Body of pancreas (tissue), 4 donors: ENCODE measurements at regions not wholly inside any gene's neighbourhood (a gene's known extent, or its start where the extent isn't known, plus 50 kb on each side); places are given as distances from the start of the nearest gene placed in this dataset.

Experiments
- ATAC-seq: fragments of 150-250 bp; one replicate; pipeline ENCODE4 v1.9.1; 2016
- DNase-seq, 4 donors: peaks; one replicate each; pipeline ENCODE4 v3.0.0-alpha.2; 2019
- H3K27ac ChIP-seq, 4 donors: fragments of 200-600 bp; sonication (generic); 1 replicate in 3 of 4; 2 replicates in 1 of 4; pipeline versions ENCODE4 v1.5.1 to v1.6.1; 2016 to 2019; ENCODE audit warnings: mild to moderate bottlenecking in 1 of 4, mixed read lengths in 1 of 4, moderate library complexity in 1 of 4
- H3K27me3 ChIP-seq, 2 donors: fragments of 200-600 bp; sonication (generic); one replicate each; pipeline ENCODE4 v1.6.0; 2016; ENCODE audit warnings: mild to moderate bottlenecking in 1 of 2
- H3K36me3 ChIP-seq, 2 donors: fragments of 200-600 bp; sonication (generic); replicated peaks in 1 of 2; 2 replicates each; pipeline ENCODE4 v1.5.1; 2016; ENCODE audit warnings: low read depth in 2 of 2; ENCODE audit not compliant: insufficient read depth in 1 of 2
- H3K4me1 ChIP-seq: fragments of 200-600 bp; sonication (generic); one replicate; pipeline ENCODE4 v1.6.0; 2016
- H3K4me3 ChIP-seq, 2 donors: fragments of 200-600 bp; sonication (generic); 1 replicate in 1 of 2; 2 replicates in 1 of 2; pipeline ENCODE4 v1.5.1; 2016 to 2019
- H3K9me3 ChIP-seq, 3 donors: fragments of 200-600 bp; sonication (generic); 1 replicate in 2 of 3; 2 replicates in 1 of 3; pipeline ENCODE4 v1.5.1; 2016
- CTCF ChIP-seq, 7 experiments: fragments of 450-650 bp in 4 of 7; fragments of 200-600 bp in 3 of 7; sonication (generic) in 3 of 7; IDR thresholded peaks; one replicate each; pipeline ENCODE4 v1.5.1; 2016 to 2019; ENCODE audit warnings: antibody characterized with exemption in 7 of 7
- POLR2A ChIP-seq, 3 donors: fragments of 450-650 bp; IDR thresholded peaks; one replicate each; pipeline ENCODE4 v1.6.1; 2016; ENCODE audit warnings: antibody characterized with exemption in 3 of 3, mild to moderate bottlenecking in 2 of 3
- WGBS, 2 donors: methylation state at CpG; one replicate each; pipeline ENCODE4 v1.1.5; 2017; 5-methylcytosine and 5-hydroxymethylcytosine counted together
- intact Hi-C: fragments of 100-400 bp; cut with DNase I; formaldehyde crosslinking; loops from one replicate; pipeline ENCODE4 v1.15.1; 2023

- Histone ChIP-seq H3K27ac (no peak overlapping the region), H3K4me3 (no peak overlapping the region), H3K4me1 (no peaks in the 10 kb centered on the region), H3K36me3 (no peaks in the 10 kb centered on the region), H3K9me3 (no peaks in the 10 kb centered on the region), H3K27me3 (no peaks in the 10 kb centered on the region)
- TF ChIP-seq POLR2A (IDR thresholded peaks at IDR 0.05) (no peak), CTCF (IDR thresholded peaks at IDR 0.05) (no peak)
- 65 to 80% methylated on average over 4 of the region's 4 CpGs for WGBS, 2 donors
- intact Hi-C loops = no loop called here
- no peak for DNase-seq
- no peak for ATAC-seq
Measured at GRCh38 chr20:55684578-55684977, 320.7 kb downstream of the CBLN4 start.

GRCh38 chr20:55678970-55679667 lies 326.2 kb downstream of the CBLN4 start:
- no peak for ATAC-seq
- Histone ChIP-seq H3K4me1 (no peaks in the 10 kb centered on the region), H3K27ac (no peak overlapping the region), H3K4me3 (no peak overlapping the region), H3K36me3 (no peaks in the 10 kb centered on the region), H3K9me3 (no peaks in the 10 kb centered on the region), H3K27me3 (no peaks in the 10 kb centered on the region)
- WGBS, 2 donors = 45 to 54% methylated on average over 5 of the region's 5 CpGs
- intact Hi-C loops = no loop called here
- no peak for TF ChIP-seq POLR2A (IDR thresholded peaks at IDR 0.05)
- TF ChIP-seq CTCF (IDR thresholded peaks at IDR 0.05) = no peak
- DNase-seq = no peak

GRCh38 chr20:55678126-55678525 lies 327.2 kb downstream of the CBLN4 start:
- TF ChIP-seq CTCF (IDR thresholded peaks at IDR 0.05) (no peak), POLR2A (IDR thresholded peaks at IDR 0.05) (no peak)
- 6 to 25% methylated on average over 3 of the region's 3 CpGs for WGBS, 2 donors
- intact Hi-C loops = no loop called here
- Histone ChIP-seq H3K36me3 (no peaks in the 10 kb centered on the region), H3K27me3 (no peaks in the 10 kb centered on the region), H3K4me3 (no peak overlapping the region), H3K9me3 (no peaks in the 10 kb centered on the region), H3K27ac (no peak overlapping the region), H3K4me1 (no peaks in the 10 kb centered on the region)
- DNase-seq = no peak
- no peak for ATAC-seq

- intact Hi-C loops = no loop called here
- DNase-seq (no peak), ATAC-seq (no peak)
- no peak for TF ChIP-seq CTCF (IDR thresholded peaks at IDR 0.05)
- TF ChIP-seq POLR2A (IDR thresholded peaks at IDR 0.05) = no peak
- WGBS, 2 donors = 42% methylated on average over 5 of the region's 5 CpGs
- no peaks in the 10 kb centered on the region for H3K4me1 ChIP-seq
- H3K36me3 ChIP-seq = no peaks in the 10 kb centered on the region
- H3K4me3 ChIP-seq = no peak overlapping the region
- no peaks in the 10 kb centered on the region for H3K27me3 ChIP-seq
- no peak overlapping the region for H3K27ac ChIP-seq
- H3K9me3 ChIP-seq = no peaks in the 10 kb centered on the region
Measured at GRCh38 chr20:55677011-55677410, 328.3 kb downstream of the CBLN4 start.

- no peaks in the 10 kb centered on the region for H3K9me3 ChIP-seq
- H3K4me1 ChIP-seq = no peaks in the 10 kb centered on the region
- ATAC-seq (no peak), DNase-seq (no peak)
- no peak for TF ChIP-seq POLR2A (IDR thresholded peaks at IDR 0.05)
- no peak for TF ChIP-seq CTCF (IDR thresholded peaks at IDR 0.05)
- H3K27me3 ChIP-seq = no peaks in the 10 kb centered on the region
- intact Hi-C loops = no loop called here
- H3K27ac ChIP-seq = no peak overlapping the region
- no peaks in the 10 kb centered on the region for H3K36me3 ChIP-seq
- WGBS, 2 donors = 60 to 68% methylated on average over 5 of the region's 5 CpGs
- H3K4me3 ChIP-seq = no peak overlapping the region
Measured at GRCh38 chr20:55676097-55676496, 329.2 kb downstream of the CBLN4 start.
